Loucy (cell line): ENCODE measurements at regions not wholly inside any gene's neighbourhood (a gene's known extent, or its start where the extent isn't known, plus 50 kb on each side); places are given as distances from the start of the nearest gene placed in this dataset.

Experiments used
- EZH2phosphoT487 ChIP-seq: fragments of 200-600 bp; IDR thresholded peaks from 2 replicates; pipeline ENCODE4 v1.6.1; 2018; ENCODE audit warnings: antibody characterized with exemption, mild to moderate bottlenecking, moderate library complexity, borderline replicate concordance
- TF ChIP-seq, protein P1 (sequence below): fragments of 200-600 bp; sonication (generic); conservative IDR thresholded peaks from 2 replicates; pipeline ENCODE4 v1.5.1; 2014; ENCODE audit warnings: mild to moderate bottlenecking, antibody characterized with exemption, low read length

DNA sequence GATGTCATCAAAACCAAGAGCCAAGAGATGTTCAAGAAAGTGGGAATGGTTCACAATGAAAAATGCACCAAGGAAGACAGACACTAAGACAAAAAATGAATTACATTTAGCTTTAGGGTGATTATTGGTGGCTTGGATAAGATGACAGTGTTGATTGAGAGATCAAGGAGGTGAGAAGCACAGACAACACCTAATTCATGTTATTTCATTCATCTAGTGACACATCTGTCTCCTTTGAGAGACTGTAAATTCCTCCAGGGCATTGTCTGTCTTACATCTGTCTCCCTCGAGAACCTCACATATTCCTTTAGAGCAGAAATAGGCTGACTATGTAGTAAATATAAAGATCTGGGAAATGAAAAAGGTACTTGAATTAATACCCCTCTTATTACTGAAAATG lies 94.2 kb upstream of the SMIM31 start:
- TF ChIP-seq, protein P1, sequence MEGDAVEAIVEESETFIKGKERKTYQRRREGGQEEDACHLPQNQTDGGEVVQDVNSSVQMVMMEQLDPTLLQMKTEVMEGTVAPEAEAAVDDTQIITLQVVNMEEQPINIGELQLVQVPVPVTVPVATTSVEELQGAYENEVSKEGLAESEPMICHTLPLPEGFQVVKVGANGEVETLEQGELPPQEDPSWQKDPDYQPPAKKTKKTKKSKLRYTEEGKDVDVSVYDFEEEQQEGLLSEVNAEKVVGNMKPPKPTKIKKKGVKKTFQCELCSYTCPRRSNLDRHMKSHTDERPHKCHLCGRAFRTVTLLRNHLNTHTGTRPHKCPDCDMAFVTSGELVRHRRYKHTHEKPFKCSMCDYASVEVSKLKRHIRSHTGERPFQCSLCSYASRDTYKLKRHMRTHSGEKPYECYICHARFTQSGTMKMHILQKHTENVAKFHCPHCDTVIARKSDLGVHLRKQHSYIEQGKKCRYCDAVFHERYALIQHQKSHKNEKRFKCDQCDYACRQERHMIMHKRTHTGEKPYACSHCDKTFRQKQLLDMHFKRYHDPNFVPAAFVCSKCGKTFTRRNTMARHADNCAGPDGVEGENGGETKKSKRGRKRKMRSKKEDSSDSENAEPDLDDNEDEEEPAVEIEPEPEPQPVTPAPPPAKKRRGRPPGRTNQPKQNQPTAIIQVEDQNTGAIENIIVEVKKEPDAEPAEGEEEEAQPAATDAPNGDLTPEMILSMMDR: no peak
- TF ChIP-seq EZH2phosphoT487: no peak
